WTC11 (cell line): ENCODE measurements at regions not wholly inside any gene's neighbourhood (a gene's known extent, or its start where the extent isn't known, plus 50 kb on each side); places are given as distances from the start of the nearest gene placed in this dataset.

Experiments
- ATAC-seq: fragments of 200-7000 bp; cut with Tn5 transposase; 2 replicates; pipeline ENCODE4 v1.10.0; 2021; ENCODE audit warnings: mild to moderate bottlenecking, moderate library complexity
- CTCF ChIA-PET: fragments of 300-600 bp; sonication (Branson Sonifier 250); formaldehyde crosslinking; loops from one replicate; lab custom pipeline; 2021; ENCODE audit warnings: antibody characterized with exemption; lab: Charles Lee
- POLR2A ChIA-PET: fragments of 350-600 bp; sonication (Branson Sonifier 250); formaldehyde crosslinking; loops from one replicate; lab custom pipeline; 2021; ENCODE audit warnings: antibody characterized with exemption; lab: Charles Lee
- DNase-seq: peaks from one replicate; pipeline ENCODE4 v3.0.0; 2021; ENCODE audit warnings: low spot score
- H3K27ac Mint-ChIP-seq: 2 replicates; pipeline ENCODE4 v1.8.0; 2021; ENCODE audit warnings: mixed read lengths
- H3K27me3 Mint-ChIP-seq: 2 replicates; pipeline ENCODE4 v1.8.0; 2021; ENCODE audit warnings: low read depth, mild to moderate bottlenecking, moderate library complexity, mixed read lengths
- H3K36me3 Mint-ChIP-seq: 2 replicates; pipeline ENCODE4 v1.8.0; 2021; ENCODE audit warnings: mixed read lengths
- H3K4me1 Mint-ChIP-seq: 2 replicates; pipeline ENCODE4 v1.8.0; 2022; ENCODE audit warnings: mixed read lengths
- H3K4me3 Mint-ChIP-seq: 2 replicates; pipeline ENCODE4 v1.8.0; 2021; ENCODE audit warnings: mild to moderate bottlenecking, moderate library complexity, mixed read lengths
- H3K9me3 Mint-ChIP-seq: 2 replicates; pipeline ENCODE4 v1.8.0; 2021; ENCODE audit warnings: mixed read lengths
- AR ChIP-seq: fragments of 250-450 bp; sonication (Bioruptor Pico); IDR thresholded peaks from 2 replicates; pipeline ENCODE4 v1.9.0; 2021; ENCODE audit warnings: mild to moderate bottlenecking
- ARID4B ChIP-seq: sonication (generic); formaldehyde crosslinking; IDR thresholded peaks from 2 replicates; pipeline ENCODE4 v1.8.0; 2023; ENCODE audit warnings: missing genetic modification reagents, mild to moderate bottlenecking, borderline replicate concordance
- ESRRA ChIP-seq: sonication (generic); formaldehyde crosslinking; IDR thresholded peaks from 2 replicates; pipeline ENCODE4 v1.8.1; 2022; ENCODE audit warnings: mild to moderate bottlenecking, missing genetic modification reagents, borderline replicate concordance
- FOXJ3 ChIP-seq: sonication (generic); formaldehyde crosslinking; IDR thresholded peaks from 2 replicates; pipeline ENCODE4 v1.9.0; 2021; ENCODE audit warnings: missing genetic modification reagents, mild to moderate bottlenecking, borderline replicate concordance
- FOXP1 ChIP-seq: sonication (generic); formaldehyde crosslinking; IDR thresholded peaks from 2 replicates; pipeline ENCODE4 v1.8.0; 2022; ENCODE audit warnings: missing genetic modification reagents, mild to moderate bottlenecking, moderate library complexity, borderline replicate concordance
- FOXP4 ChIP-seq: sonication (generic); formaldehyde crosslinking; IDR thresholded peaks from 2 replicates; pipeline ENCODE4 v1.8.0; 2022; ENCODE audit warnings: mild to moderate bottlenecking, missing genetic modification reagents
- JUN ChIP-seq: sonication (generic); formaldehyde crosslinking; IDR thresholded peaks from 2 replicates; pipeline ENCODE4 v1.8.0; 2023; ENCODE audit warnings: mild to moderate bottlenecking, missing genetic modification reagents
- MLX ChIP-seq: sonication (generic); formaldehyde crosslinking; IDR thresholded peaks from 2 replicates; pipeline ENCODE4 v1.8.1; 2023; ENCODE audit warnings: mild to moderate bottlenecking, missing genetic modification reagents, moderate library complexity
- MYBL2 ChIP-seq: sonication (generic); formaldehyde crosslinking; IDR thresholded peaks from 2 replicates; pipeline ENCODE4 v1.8.1; 2023; ENCODE audit warnings: mild to moderate bottlenecking, moderate library complexity, missing genetic modification reagents
- NR3C1 ChIP-seq: sonication (generic); formaldehyde crosslinking; conservative IDR thresholded peaks from 2 replicates; pipeline ENCODE4 v1.8.1; 2023; ENCODE audit warnings: low read depth, mild to moderate bottlenecking, missing genetic modification reagents
- PREB ChIP-seq: sonication (generic); formaldehyde crosslinking; IDR thresholded peaks from 2 replicates; pipeline ENCODE4 v1.8.1; 2022; ENCODE audit warnings: mild to moderate bottlenecking, missing genetic modification reagents, moderate library complexity, borderline replicate concordance
- PRRX2 ChIP-seq: fragments of 250-450 bp; sonication (Bioruptor Pico); IDR thresholded peaks from 2 replicates; pipeline ENCODE4 v1.8.0; 2021; ENCODE audit warnings: mild to moderate bottlenecking
- RELA ChIP-seq: sonication (generic); formaldehyde crosslinking; IDR thresholded peaks from 2 replicates; pipeline ENCODE4 v1.8.1; 2022; ENCODE audit warnings: missing genetic modification reagents, mild to moderate bottlenecking, borderline replicate concordance
- RORB ChIP-seq: fragments of 250-450 bp; sonication (Bioruptor Pico); IDR thresholded peaks from 2 replicates; pipeline ENCODE4 v1.9.0; 2021; ENCODE audit warnings: mild to moderate bottlenecking
- SMAD4 ChIP-seq: sonication (generic); formaldehyde crosslinking; IDR thresholded peaks from 2 replicates; pipeline ENCODE4 v1.8.0; 2022; ENCODE audit warnings: mild to moderate bottlenecking, missing genetic modification reagents
- ZNF121 ChIP-seq: sonication (generic); formaldehyde crosslinking; IDR thresholded peaks from 2 replicates; pipeline ENCODE4 v1.8.0; 2023; ENCODE audit warnings: missing genetic modification reagents
- ZNF138 ChIP-seq: sonication (generic); formaldehyde crosslinking; conservative IDR thresholded peaks from 2 replicates; pipeline ENCODE4 v1.8.1; 2022; ENCODE audit warnings: mild to moderate bottlenecking, moderate library complexity, missing genetic modification reagents
- ZNF263 ChIP-seq: sonication (generic); formaldehyde crosslinking; IDR thresholded peaks from 2 replicates; pipeline ENCODE4 v1.8.1; 2022; ENCODE audit warnings: low read depth, mild to moderate bottlenecking, moderate library complexity, missing genetic modification reagents
- ZSCAN18 ChIP-seq: fragments of 250-450 bp; sonication (Bioruptor Pico); IDR thresholded peaks from 2 replicates; pipeline ENCODE4 v2.1.2; 2022; ENCODE audit warnings: mild to moderate bottlenecking, moderate library complexity

GRCh38 chr11:30775233-30775522 lies 189.0 kb upstream of the MPPED2 start:
- ChIA-PET CTCF (no interaction called here), POLR2A (no interaction called here)
- peaks cover 12% of the 10 kb centered on the region for H3K4me1 Mint-ChIP-seq
- H3K36me3 Mint-ChIP-seq = no peaks in the 10 kb centered on the region
- H3K9me3 Mint-ChIP-seq = no peaks in the 10 kb centered on the region
- DNase-seq = no peak
- no peak overlapping the region for H3K27ac Mint-ChIP-seq
- ATAC-seq = peak; percentile 84
- H3K4me3 Mint-ChIP-seq = no peak overlapping the region
- TF ChIP-seq ESRRA = no peak
- H3K27me3 Mint-ChIP-seq = no peaks in the 10 kb centered on the region; the same call in 1 of the 2 replicates

- H3K9me3 Mint-ChIP-seq = no peaks in the 10 kb centered on the region
- H3K27ac Mint-ChIP-seq = no peak overlapping the region
- CTCF ChIA-PET = interaction anchor here (0.5 to 1.2 kb wide), 4 partner anchors 39 to 366 kb away, joined by 3 to 4 read pairs (median 3); no protein-coding TSS in a partner anchor
- H3K36me3 Mint-ChIP-seq = no peaks in the 10 kb centered on the region
- H3K4me1 Mint-ChIP-seq = peaks cover 12% of the 10 kb centered on the region
- DNase-seq = no peak
- peak; percentile 77 for ATAC-seq
- no peak overlapping the region for H3K4me3 Mint-ChIP-seq
- no peak for TF ChIP-seq NR3C1
- no peak for TF ChIP-seq PREB (CRISPR knock-in tag)
- no peak for TF ChIP-seq MLX (CRISPR knock-in tag)
- TF ChIP-seq SMAD4 (CRISPR knock-in tag) = no peak
- no peak for TF ChIP-seq RELA (CRISPR knock-in tag)
- TF ChIP-seq FOXP4 = no peak
- TF ChIP-seq, all 79 proteins: peak for 0
- H3K27me3 Mint-ChIP-seq = no peaks in the 10 kb centered on the region; the same call in 1 of the 2 replicates
- POLR2A ChIA-PET = no interaction called here
Measured at GRCh38 chr11:30774496-30775232, 188.5 kb upstream of the MPPED2 start.

- ChIA-PET POLR2A (no interaction called here), CTCF (no interaction called here)
- H3K4me3 Mint-ChIP-seq = no peak overlapping the region
- no peak for DNase-seq
- peaks cover 12% of the 10 kb centered on the region for H3K4me1 Mint-ChIP-seq
- no peak overlapping the region for H3K27ac Mint-ChIP-seq
- ATAC-seq = no peak
- no peaks in the 10 kb centered on the region for H3K9me3 Mint-ChIP-seq
- no peaks in the 10 kb centered on the region for H3K36me3 Mint-ChIP-seq
- H3K27me3 Mint-ChIP-seq = no peaks in the 10 kb centered on the region; the same call in 1 of the 2 replicates
- TF ChIP-seq ZNF263 (CRISPR knock-in tag) = no peak
- TF ChIP-seq AR (CRISPR knock-in tag) = no peak
- TF ChIP-seq ARID4B (CRISPR knock-in tag) = no peak
- no peak for TF ChIP-seq ZSCAN18 (CRISPR knock-in tag)
- TF ChIP-seq RORB (CRISPR knock-in tag) = no peak
- TF ChIP-seq FOXP1 (CRISPR knock-in tag) = no peak
- no peak for TF ChIP-seq FOXJ3 (CRISPR knock-in tag)
- TF ChIP-seq MYBL2 (CRISPR knock-in tag) = no peak
- TF ChIP-seq PRRX2 (CRISPR knock-in tag) = no peak
- no peak for TF ChIP-seq ZNF138 (CRISPR knock-in tag)
- no peak for TF ChIP-seq ZNF121 (CRISPR knock-in tag)
- no peak for TF ChIP-seq JUN
Measured at GRCh38 chr11:30772908-30773307, 186.8 kb upstream of the MPPED2 start.
